Cardiac septum (tissue), 1 donor: ENCODE measurements at regions not wholly inside any gene's neighbourhood (a gene's known extent, or its start where the extent isn't known, plus 50 kb on each side); places are given as distances from the start of the nearest gene placed in this dataset.

ENCODE experiments used
- DNase-seq: peaks from one replicate; pipeline ENCODE4 v3.0.0-alpha.2; 2020; ENCODE audit warnings: low spot score
- intact Hi-C: fragments of 100-400 bp; cut with DNase I; formaldehyde crosslinking; loops from one replicate; pipeline ENCODE4 v1.14.0; 2022
- donor health status: DM: no; HTN: no; CAD: no.

- DNase-seq: no peak
- intact Hi-C loops: no loop called here
Observed at GRCh38 chr3:128569756-128570155, 76.8 kb upstream of the GATA2 start.

GRCh38 chr3:128568602-128569490 lies 75.8 kb upstream of the GATA2 start:
- no peak for DNase-seq
- intact Hi-C loops: no loop called here

- intact Hi-C loops: no loop called here
- no peak for DNase-seq
Observed at GRCh38 chr3:128567705-128568356, 74.8 kb upstream of the GATA2 start.

GRCh38 chr3:128567141-128567540 lies 74.1 kb upstream of the GATA2 start:
- intact Hi-C loops: no loop called here
- no peak for DNase-seq

GRCh38 chr3:128563439-128563838 lies 70.4 kb upstream of the GATA2 start:
- no peak for DNase-seq
- intact Hi-C loops: no loop called here

GRCh38 chr3:128561504-128561903 lies 68.5 kb upstream of the GATA2 start:
- no peak for DNase-seq

GRCh38 chr3:128560768-128561167 lies 67.8 kb upstream of the GATA2 start:
- DNase-seq: no peak
- intact Hi-C loops: no loop called here

More at GRCh38 chr3:128561504-128561903, 68.5 kb upstream of the GATA2 start:
- intact Hi-C loops: no loop called here

GRCh38 chr3:128559486-128560225 lies 66.7 kb upstream of the GATA2 start:
- intact Hi-C loops: no loop called here
- DNase-seq: no peak

- intact Hi-C loops: no loop called here
- DNase-seq: no peak
Observed at GRCh38 chr3:128557531-128558280, 64.7 kb upstream of the GATA2 start.

GRCh38 chr3:128556907-128557306 lies 63.9 kb upstream of the GATA2 start:
- DNase-seq: no peak
- intact Hi-C loops: no loop called here

- intact Hi-C loops: no loop called here
- no peak for DNase-seq
Observed at GRCh38 chr3:128556384-128556783, 63.4 kb upstream of the GATA2 start.

GRCh38 chr3:128555841-128556240 lies 62.8 kb upstream of the GATA2 start:
- no peak for DNase-seq

GRCh38 chr3:128555098-128555825 lies 62.3 kb upstream of the GATA2 start:
- DNase-seq: no peak
- intact Hi-C loops: loop anchor here (2.0 kb wide), 2 partner anchors 66 to 74 kb away; no protein-coding TSS in a partner anchor

More at GRCh38 chr3:128555841-128556240, 62.8 kb upstream of the GATA2 start:
- intact Hi-C loops: loop anchor here (2.0 kb wide), 2 partner anchors 67 to 75 kb away; no protein-coding TSS in a partner anchor

GRCh38 chr3:128554465-128555097 lies 61.6 kb upstream of the GATA2 start:
- intact Hi-C loops: loop anchor here (2.0 kb wide), 2 partner anchors 66 to 74 kb away; no protein-coding TSS in a partner anchor
- no peak for DNase-seq

- intact Hi-C loops: loop anchor here (2.0 kb wide), 2 partner anchors 65 to 73 kb away; no protein-coding TSS in a partner anchor
Observed at GRCh38 chr3:128554100-128554464, 61.1 kb upstream of the GATA2 start.

GRCh38 chr3:128553560-128553959 lies 60.6 kb upstream of the GATA2 start:
- intact Hi-C loops: no loop called here

More at GRCh38 chr3:128554100-128554464, 61.1 kb upstream of the GATA2 start:
- DNase-seq: no peak

GRCh38 chr3:128551867-128552266 lies 58.9 kb upstream of the GATA2 start:
- intact Hi-C loops: no loop called here
- no peak for DNase-seq

More at GRCh38 chr3:128553560-128553959, 60.6 kb upstream of the GATA2 start:
- no peak for DNase-seq

- intact Hi-C loops: no loop called here
- no peak for DNase-seq
Observed at GRCh38 chr3:128551451-128551850, 58.5 kb upstream of the GATA2 start.
